ENCODE measurements at regions not wholly inside any gene's neighbourhood (a gene's known extent, or its start where the extent isn't known, plus 50 kb on each side); places are given as distances from the start of the nearest gene placed in this dataset.

DNA sequence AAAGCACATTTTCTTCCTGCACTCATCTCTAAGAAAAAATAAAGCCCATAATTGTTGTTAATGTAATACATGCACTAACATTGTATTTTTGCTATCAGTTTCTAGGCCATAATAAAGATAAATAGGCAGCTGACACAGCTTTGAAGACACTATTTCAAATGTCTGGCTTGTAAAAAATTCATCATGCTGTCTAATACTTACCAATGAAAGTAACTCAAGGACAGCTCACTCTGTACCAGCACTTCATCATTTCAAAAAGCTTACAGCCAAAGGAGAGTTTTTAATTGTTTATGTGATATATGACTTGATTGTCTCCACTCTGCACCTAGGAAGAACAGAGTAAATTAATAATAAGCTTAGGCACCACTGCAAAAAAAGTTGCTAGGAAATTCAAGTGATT lies 1423.3 kb upstream of the PCDH20 start:
- TF ChIP-seq CTCF (IDR thresholded peaks at IDR 0.05; ENCODE audit: insufficient read depth, low read length, poor library complexity, severe bottlenecking) (no peak), EZH2phosphoT487 (conservative IDR thresholded peaks at IDR 0.05; ENCODE audit: low read length) (no peak)

Data from SU-DHL-6 (cell line).